ENCODE measurements at regions not wholly inside any gene's neighbourhood (a gene's known extent, or its start where the extent isn't known, plus 50 kb on each side); places are given as distances from the start of the nearest gene placed in this dataset.
"Not testable (repeated sequence)": the region's sequence is repeated elsewhere in the genome, so short reads cannot be mapped to it uniquely, and the experiment has no call there.

DNA sequence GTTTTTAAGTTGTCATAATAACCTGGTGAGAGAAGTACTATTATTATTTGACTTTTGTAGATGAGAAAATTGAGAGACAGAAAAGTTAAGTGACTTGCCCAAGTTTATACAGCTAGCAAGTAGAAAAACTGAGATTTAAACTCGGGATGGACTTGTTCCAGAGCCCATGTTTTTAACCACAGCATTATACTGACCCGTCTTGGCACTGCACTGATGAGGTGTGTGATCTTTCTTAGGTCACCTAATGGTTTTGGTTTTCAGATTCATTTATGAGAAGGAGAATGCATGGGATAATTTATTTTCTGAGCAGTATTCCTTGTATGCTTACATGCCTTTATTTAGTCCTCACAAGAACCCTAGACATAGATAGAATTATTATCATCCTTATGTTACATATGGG lies 201.8 kb upstream of the CDKN2B start:
- H3K4me3 ChIP-seq (ENCODE audit: low read depth, low read length) = no peak overlapping the region

GRCh38 chr9:22211588-22212360 lies 202.7 kb upstream of the CDKN2B start:
- H3K4me3 ChIP-seq (ENCODE audit: low read depth, low read length) = no peak overlapping the region
- no peak for TF ChIP-seq CTCF (IDR thresholded peaks at IDR 0.05; ENCODE audit: borderline replicate concordance, insufficient read depth, low read depth, low read length)

More for the DNA sequence above, 201.8 kb upstream of the CDKN2B start:
- no peak for TF ChIP-seq CTCF (IDR thresholded peaks at IDR 0.05; ENCODE audit: borderline replicate concordance, insufficient read depth, low read depth, low read length)

DNA sequence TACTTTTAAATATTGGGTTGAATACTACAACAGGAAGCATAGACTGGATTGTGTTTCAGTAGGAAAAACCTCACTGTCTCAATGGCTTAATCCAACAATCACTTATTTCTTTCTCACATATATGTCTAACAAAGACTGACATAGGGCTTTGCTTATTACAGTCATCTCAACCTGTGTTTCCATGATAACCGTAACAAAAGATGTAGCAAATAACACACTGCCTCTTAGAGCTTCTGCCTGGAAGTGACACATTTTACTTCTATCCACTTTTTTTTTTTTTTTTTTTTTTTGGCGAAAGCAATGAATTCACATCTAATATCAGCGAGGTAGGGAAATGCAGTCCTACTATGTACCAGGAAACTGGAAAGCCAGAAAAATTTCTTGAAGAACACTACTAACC lies 204.9 kb upstream of the CDKN2B start:
- no peak for TF ChIP-seq CTCF (IDR thresholded peaks at IDR 0.05; ENCODE audit: borderline replicate concordance, insufficient read depth, low read depth, low read length)
- no peak overlapping the region for H3K4me3 ChIP-seq (ENCODE audit: low read depth, low read length)

DNA sequence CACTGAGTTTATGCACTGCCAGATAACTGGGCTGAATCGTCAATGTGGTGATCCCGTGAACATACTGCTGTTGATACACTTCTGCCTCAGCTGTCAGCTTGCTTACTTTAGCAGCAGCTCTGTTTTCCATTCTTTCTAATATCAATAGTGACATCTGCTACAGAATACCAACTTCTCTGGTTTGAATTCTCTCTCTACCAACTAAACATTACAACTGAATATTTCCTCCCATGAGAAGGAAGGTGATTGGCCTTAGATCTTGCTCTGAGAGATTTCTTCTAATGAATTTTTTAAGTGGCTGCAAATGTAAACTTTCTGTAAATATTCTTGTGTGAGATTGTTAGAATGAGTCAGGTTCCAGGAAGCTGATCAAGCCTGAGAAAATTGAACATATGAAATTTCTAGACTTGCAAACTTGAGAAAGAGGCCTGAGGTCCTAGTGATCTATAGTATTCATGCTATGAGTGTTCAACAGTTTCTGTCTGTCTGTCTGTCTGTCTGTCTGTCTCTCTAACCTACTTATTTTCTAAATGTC lies 205.5 kb upstream of the CDKN2B start:
- no peak for TF ChIP-seq CTCF (IDR thresholded peaks at IDR 0.05; ENCODE audit: borderline replicate concordance, insufficient read depth, low read depth, low read length)

DNA sequence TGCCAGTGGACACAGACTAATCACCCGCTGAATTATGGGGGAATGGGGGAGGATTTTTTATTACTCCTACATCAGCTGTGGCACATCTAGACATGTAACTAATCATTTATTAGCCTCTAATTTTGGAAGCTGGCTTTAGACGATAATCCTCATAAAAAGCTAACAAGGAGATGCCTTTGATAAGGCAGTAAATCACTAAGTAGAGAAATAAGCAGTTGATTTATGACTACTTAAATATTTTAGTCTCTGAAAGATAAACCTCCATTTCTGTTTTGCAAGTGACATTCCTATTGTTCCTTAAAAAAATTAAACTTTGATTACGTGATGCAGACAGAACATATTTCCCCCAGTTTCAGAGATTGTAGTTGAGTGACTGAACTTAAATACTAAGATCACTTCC lies 206.4 kb upstream of the CDKN2B start:
- no peak for TF ChIP-seq CTCF (IDR thresholded peaks at IDR 0.05; ENCODE audit: borderline replicate concordance, insufficient read depth, low read depth, low read length)
- no peak overlapping the region for H3K4me3 ChIP-seq (ENCODE audit: low read depth, low read length)

More for the DNA sequence above, 205.5 kb upstream of the CDKN2B start:
- no peak overlapping the region for H3K4me3 ChIP-seq (ENCODE audit: low read depth, low read length)

- TF ChIP-seq CTCF (IDR thresholded peaks at IDR 0.05; ENCODE audit: borderline replicate concordance, insufficient read depth, low read depth, low read length) = no peak
- no peak overlapping the region for H3K4me3 ChIP-seq (ENCODE audit: low read depth, low read length)
These were observed 207.6 kb upstream of the CDKN2B start for GRCh38 chr9:22216730-22217172.

DNA sequence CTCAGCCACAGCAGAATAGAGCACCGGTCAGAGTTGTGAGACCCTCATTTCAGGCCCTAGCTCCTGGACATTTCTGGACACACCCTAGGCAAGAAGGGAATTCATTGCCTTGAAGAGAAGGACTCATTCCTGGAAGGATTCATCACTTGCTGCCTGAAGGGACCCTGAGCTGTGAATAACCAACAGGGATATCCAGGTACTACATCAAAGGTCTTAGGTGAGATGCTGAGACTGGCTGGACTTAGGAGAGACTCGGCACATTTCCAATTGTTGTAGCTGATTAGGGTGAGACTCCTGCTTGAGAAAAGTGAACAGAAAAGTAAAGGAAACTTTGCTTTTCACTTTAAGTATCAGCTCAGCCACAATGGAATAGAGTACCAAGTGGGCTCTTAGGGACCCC lies 208.1 kb upstream of the CDKN2B start:
- TF ChIP-seq CTCF (IDR thresholded peaks at IDR 0.05; ENCODE audit: borderline replicate concordance, insufficient read depth, low read depth, low read length) = no peak
- H3K4me3 ChIP-seq (ENCODE audit: low read depth, low read length) = no peak overlapping the region

- not testable (repeated sequence) for H3K4me3 ChIP-seq (ENCODE audit: low read depth, low read length)
These were observed 216.8 kb upstream of the CDKN2B start for GRCh38 chr9:22225856-22226255.
